Neural progenitor cell (in vitro differentiated cells): ENCODE measurements at regions not wholly inside any gene's neighbourhood (a gene's known extent, or its start where the extent isn't known, plus 50 kb on each side); places are given as distances from the start of the nearest gene placed in this dataset.
"Not testable (repeated sequence)": the region's sequence is repeated elsewhere in the genome, so short reads cannot be mapped to it uniquely, and the experiment has no call there.

Experiments used
- DNase-seq: peaks from one replicate; pipeline ENCODE4 v3.0.0-alpha.2; 2016; ENCODE audit warnings: low spot score
- H2AFZ ChIP-seq: fragments of 200-600 bp; sonication (generic); replicated peaks from 2 replicates; pipeline ENCODE4 v1.6.1; 2016; ENCODE audit warnings: antibody characterized with exemption
- H3F3A ChIP-seq: fragments of 200-600 bp; sonication (generic); 2 replicates; pipeline ENCODE4 v1.6.1; 2016; ENCODE audit warnings: antibody characterized with exemption, low read depth
- H3K27ac ChIP-seq: fragments of 200-600 bp; sonication (generic); 2 replicates; pipeline ENCODE4 v1.5.1; 2016; ENCODE audit warnings: mild to moderate bottlenecking
- H3K27me3 ChIP-seq: fragments of 200-600 bp; sonication (generic); 2 replicates; pipeline ENCODE4 v1.6.1; 2016; ENCODE audit warnings: mild to moderate bottlenecking, moderate library complexity
- H3K36me3 ChIP-seq: fragments of 200-600 bp; sonication (generic); 2 replicates; pipeline ENCODE4 v1.5.1; 2016
- H3K4me1 ChIP-seq: fragments of 200-600 bp; sonication (generic); 2 replicates; pipeline ENCODE4 v1.6.1; 2016; ENCODE audit warnings: mixed run types
- H3K4me2 ChIP-seq: fragments of 200-600 bp; sonication (generic); 2 replicates; pipeline ENCODE4 v1.6.1; 2016
- H3K4me3 ChIP-seq: fragments of 200-600 bp; sonication (generic); 2 replicates; pipeline ENCODE4 v1.5.1; 2016
- H3K79me2 ChIP-seq: fragments of 200-600 bp; sonication (generic); 2 replicates; pipeline ENCODE4 v1.6.1; 2016; ENCODE audit warnings: low read depth
- H3K9ac ChIP-seq: fragments of 200-600 bp; sonication (generic); 2 replicates; pipeline ENCODE4 v1.6.1; 2016
- H3K9me3 ChIP-seq: fragments of 200-600 bp; sonication (generic); 2 replicates; pipeline ENCODE4 v1.5.1; 2016; ENCODE audit warnings: low read depth
- H4K20me1 ChIP-seq: fragments of 200-600 bp; sonication (generic); 2 replicates; pipeline ENCODE4 v1.6.1; 2016; ENCODE audit warnings: low read depth
- H3K27ac Mint-ChIP-seq: 3 replicates; pipeline ENCODE4 v1.8.0; 2021; ENCODE audit warnings: mixed read lengths
- H3K27me3 Mint-ChIP-seq: 2 replicates; pipeline ENCODE4 v1.8.0; 2022; ENCODE audit warnings: low read depth, mild to moderate bottlenecking, inconsistent platforms, moderate library complexity, mixed read lengths; ENCODE audit not compliant: insufficient read depth
- H3K36me3 Mint-ChIP-seq: 3 replicates; pipeline ENCODE4 v1.8.0; 2021; ENCODE audit warnings: mixed read lengths
- H3K4me1 Mint-ChIP-seq: 3 replicates; pipeline ENCODE4 v1.8.0; 2021; ENCODE audit warnings: mixed read lengths
- H3K4me3 Mint-ChIP-seq: 3 replicates; pipeline ENCODE4 v1.8.0; 2021; ENCODE audit warnings: mild to moderate bottlenecking, moderate library complexity, mixed read lengths
- H3K9me3 Mint-ChIP-seq: 3 replicates; pipeline ENCODE4 v1.8.0; 2020; ENCODE audit warnings: mixed read lengths
- CTCF ChIP-seq: fragments of 200-600 bp; sonication (generic); IDR thresholded peaks from 2 replicates; pipeline ENCODE4 v1.5.1; 2017; ENCODE audit warnings: antibody characterized with exemption, mild to moderate bottlenecking
- EZH2 ChIP-seq: fragments of 200-600 bp; sonication (generic); IDR thresholded peaks from 2 replicates; pipeline ENCODE4 v1.6.1; 2017; ENCODE audit warnings: antibody characterized with exemption, mild to moderate bottlenecking, moderate library complexity
- EZH2phosphoT487 ChIP-seq: fragments of 200-600 bp; sonication (generic); IDR thresholded peaks from 2 replicates; pipeline ENCODE4 v1.6.1; 2017; ENCODE audit warnings: antibody characterized with exemption

DNA sequence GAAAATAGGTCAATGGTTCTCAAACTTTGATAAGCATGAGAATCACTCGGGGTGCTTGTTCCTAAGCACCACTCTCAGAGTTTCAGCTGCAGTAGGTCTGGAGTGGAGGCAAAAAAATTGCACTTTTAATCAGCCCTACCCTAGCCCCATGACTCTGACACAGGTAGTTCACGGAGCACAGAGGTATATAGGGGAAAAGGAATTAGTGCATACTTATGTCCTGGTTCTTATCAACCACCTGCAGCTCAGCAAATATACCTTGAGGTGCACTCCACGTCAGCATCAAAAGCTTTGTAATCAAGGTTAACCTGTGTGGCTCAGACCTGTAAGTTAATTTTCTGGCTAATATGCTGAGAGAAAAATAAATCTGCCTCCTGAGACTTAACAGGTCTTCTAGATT, 138.8 kb upstream of the HMGN3 start:
- Histone ChIP-seq H3K4me2 (no peak overlapping the region), H3K4me3 (no peak overlapping the region), H3K27ac (no peak overlapping the region), H3K9me3 (peaks cover 5% of the 10 kb centered on the region), H3K36me3 (no peaks in the 10 kb centered on the region), H3K4me1 (peaks cover 9% of the 10 kb centered on the region), H3K9ac (no peak overlapping the region), H3F3A (no peaks in the 10 kb centered on the region), H2AFZ (no peak overlapping the region), H3K27me3 (no peaks in the 10 kb centered on the region), H3K79me2 (no peaks in the 10 kb centered on the region), H4K20me1 (no peaks in the 10 kb centered on the region)
- Mint-ChIP-seq H3K27me3 (no peaks in the 10 kb centered on the region), H3K4me1 (peaks cover 14% of the 10 kb centered on the region), H3K9me3 (peaks cover 13% of the 10 kb centered on the region), H3K36me3 (no peaks in the 10 kb centered on the region), H3K27ac (no peak overlapping the region), H3K4me3 (no peak overlapping the region)
- no peak for DNase-seq
- TF ChIP-seq CTCF (no peak), EZH2 (no peak), EZH2phosphoT487 (no peak)

GRCh38 chr6:79372757-79373156, 138.3 kb upstream of the HMGN3 start:
- Histone ChIP-seq H2AFZ (no peak overlapping the region), H3K4me2 (no peak overlapping the region), H3K27ac (no peak overlapping the region), H3K36me3 (no peaks in the 10 kb centered on the region), H3K9me3 (peaks cover 5% of the 10 kb centered on the region), H3F3A (no peaks in the 10 kb centered on the region), H3K27me3 (no peaks in the 10 kb centered on the region), H3K4me3 (no peak overlapping the region), H4K20me1 (no peaks in the 10 kb centered on the region), H3K4me1 (peaks cover 9% of the 10 kb centered on the region), H3K79me2 (no peaks in the 10 kb centered on the region), H3K9ac (no peak overlapping the region)
- Mint-ChIP-seq H3K27me3 (no peaks in the 10 kb centered on the region), H3K4me3 (no peak overlapping the region), H3K9me3 (peaks cover 15% of the 10 kb centered on the region), H3K27ac (no peak overlapping the region), H3K4me1 (peaks cover 11% of the 10 kb centered on the region), H3K36me3 (no peaks in the 10 kb centered on the region)
- TF ChIP-seq EZH2 = no peak
- no peak for TF ChIP-seq EZH2phosphoT487
- TF ChIP-seq CTCF = no peak
- DNase-seq = no peak

DNA sequence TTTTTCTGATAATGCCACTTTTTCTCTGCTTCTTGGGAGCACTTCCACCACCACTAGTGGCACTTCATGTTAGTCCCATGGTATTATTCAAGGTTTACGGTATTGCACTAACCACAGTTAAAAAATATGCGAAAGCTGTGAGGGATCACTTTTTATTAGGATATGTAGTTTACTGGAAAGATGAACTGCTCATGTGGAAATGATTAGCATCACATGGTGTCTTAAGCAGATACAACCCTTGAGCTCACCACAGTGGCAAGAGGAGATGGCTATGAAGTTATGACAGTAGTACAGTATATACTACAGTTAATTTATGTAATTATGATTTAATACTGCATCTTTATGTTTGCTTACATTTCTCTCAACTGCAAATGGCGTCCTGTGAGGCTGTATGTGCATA, 134.5 kb upstream of the HMGN3 start:
- H2AFZ ChIP-seq = no peak overlapping the region
- peaks cover 38% of the 10 kb centered on the region for H3K9me3 Mint-ChIP-seq
- H3K27ac Mint-ChIP-seq = no peak overlapping the region
- H3K27me3 Mint-ChIP-seq = no peaks in the 10 kb centered on the region
- H3K4me1 Mint-ChIP-seq = peaks cover 8% of the 10 kb centered on the region
- no peak overlapping the region for H3K4me3 ChIP-seq
- TF ChIP-seq EZH2 (no peak), CTCF (no peak), EZH2phosphoT487 (no peak)
- no peaks in the 10 kb centered on the region for H3F3A ChIP-seq
- no peak overlapping the region for H3K4me3 Mint-ChIP-seq
- H3K79me2 ChIP-seq = no peaks in the 10 kb centered on the region
- H3K36me3 ChIP-seq = no peaks in the 10 kb centered on the region
- H3K9me3 ChIP-seq = peaks cover 5% of the 10 kb centered on the region
- H3K4me1 ChIP-seq = peaks cover 3% of the 10 kb centered on the region
- no peaks in the 10 kb centered on the region for H3K27me3 ChIP-seq
- no peak for DNase-seq
- H3K27ac ChIP-seq = no peak overlapping the region
- no peaks in the 10 kb centered on the region for H4K20me1 ChIP-seq
- H3K4me2 ChIP-seq = no peak overlapping the region
- H3K9ac ChIP-seq = no peak overlapping the region
- H3K36me3 Mint-ChIP-seq = no peaks in the 10 kb centered on the region

- H3K4me1 ChIP-seq, H3K9ac ChIP-seq: not testable (repeated sequence)
These were observed 129.0 kb upstream of the HMGN3 start for GRCh38 chr6:79363441-79363840.

GRCh38 chr6:79361074-79361473, 126.6 kb upstream of the HMGN3 start:
- H3K9ac ChIP-seq, DNase-seq, H3K4me1 ChIP-seq, H3K4me2 ChIP-seq, H3K4me3 ChIP-seq, H3K36me3 ChIP-seq, H3K27ac Mint-ChIP-seq, H3K79me2 ChIP-seq, H3F3A ChIP-seq, H4K20me1 ChIP-seq, H3K27ac ChIP-seq, H3K27me3 Mint-ChIP-seq, H3K9me3 ChIP-seq, H2AFZ ChIP-seq, H3K36me3 Mint-ChIP-seq, H3K4me1 Mint-ChIP-seq, H3K4me3 Mint-ChIP-seq, H3K27me3 ChIP-seq: not testable (repeated sequence)
- H3K9me3 Mint-ChIP-seq = peaks cover 22% of the 10 kb centered on the region

More at GRCh38 chr6:79363441-79363840, 129.0 kb upstream of the HMGN3 start:
- not testable (repeated sequence) for H3K4me1 Mint-ChIP-seq, H3K27ac ChIP-seq, H4K20me1 ChIP-seq, H3F3A ChIP-seq, DNase-seq, H3K9me3 ChIP-seq, H3K4me3 ChIP-seq, H3K27me3 ChIP-seq, H3K4me2 ChIP-seq, H3K27ac Mint-ChIP-seq, H3K36me3 Mint-ChIP-seq, H2AFZ ChIP-seq, H3K4me3 Mint-ChIP-seq, H3K36me3 ChIP-seq, H3K27me3 Mint-ChIP-seq, H3K79me2 ChIP-seq
- peaks cover 39% of the 10 kb centered on the region for H3K9me3 Mint-ChIP-seq
